A549 (cell line): ENCODE measurements at regions not wholly inside any gene's neighbourhood (a gene's known extent, or its start where the extent isn't known, plus 50 kb on each side); places are given as distances from the start of the nearest gene placed in this dataset.

Experiments used
- ATAC-seq, 2 experiments: fragments of 200-7000 bp in 1 of 2; fragments of >200 bp in 1 of 2; cut with Nextera tagmentation in 1 of 2; cut with Tn5 transposase in 1 of 2; 3 replicates each; pipeline versions ENCODE4 v1.8.0 to v1.9.1; 2018 to 2020; ENCODE audit warnings: mild to moderate bottlenecking in 1 of 2, moderate library complexity in 1 of 2
- CTCF ChIA-PET: fragments of 300-600 bp; sonication (Branson Sonifier 250); formaldehyde crosslinking; extraction: SDS; loops from one replicate; lab custom pipeline; 2021; ENCODE audit warnings: antibody characterized with exemption, inconsistent platforms; lab: Yijun Ruan, JAX
- POLR2A ChIA-PET: fragments of 350-600 bp; formaldehyde crosslinking; extraction: SDS; loops from one replicate; lab custom pipeline; 2021; ENCODE audit warnings: antibody characterized with exemption, inconsistent platforms; lab: Yijun Ruan, JAX
- DNase-seq, 2 experiments: peaks; one replicate each; pipeline versions ENCODE4 v3.0.0 to v3.0.0-alpha.2; 2011 to 2016; ENCODE audit warnings: low read depth in 1 of 2, low spot score in 1 of 2
- FAIRE-seq: peaks from 2 replicates; lab custom pipeline; 2011; peaks lifted over from hg19 to GRCh38; lab: Jason Lieb, UNC
- H3K27ac ChIP-seq, 2 experiments: fragments of >200 bp; sonication (Bioruptor Twin); formaldehyde crosslinking; 3 replicates each; pipeline ENCODE4 v1.5.1; 2016 to 2017
- H3K4me1 ChIP-seq: fragments of >200 bp; sonication (Bioruptor Twin); formaldehyde crosslinking; 3 replicates; pipeline ENCODE4 v1.6.1; 2016
- H3K4me2 ChIP-seq: fragments of >200 bp; sonication (Bioruptor Twin); formaldehyde crosslinking; 3 replicates; pipeline ENCODE4 v1.6.1; 2016
- H3K4me3 ChIP-seq: fragments of >200 bp; sonication (Bioruptor Twin); formaldehyde crosslinking; 3 replicates; pipeline ENCODE4 v1.5.1; 2016
- H3K9me3 ChIP-seq: fragments of >200 bp; sonication (Bioruptor Twin); formaldehyde crosslinking; 3 replicates; pipeline ENCODE4 v1.6.1; 2016
- BHLHE40 ChIP-seq: IDR thresholded peaks from 2 replicates; pipeline ENCODE4 v1.6.1; 2012; ENCODE audit warnings: low read depth, low read length, inconsistent platforms
- CBX2 ChIP-seq: fragments of 200-600 bp; sonication (generic); IDR thresholded peaks from 2 replicates; pipeline ENCODE4 v1.6.1; 2016; ENCODE audit warnings: low read depth, mild to moderate bottlenecking, borderline replicate concordance
- CBX8 ChIP-seq: fragments of 200-600 bp; sonication (generic); IDR thresholded peaks from 2 replicates; pipeline ENCODE4 v1.6.1; 2016
- CHD2 ChIP-seq: fragments of 150-350 bp; IDR thresholded peaks from 2 replicates; pipeline ENCODE4 v1.6.1; 2014; ENCODE audit warnings: low read length; ENCODE audit not compliant: partially characterized antibody
- EHMT2 ChIP-seq: fragments of 200-600 bp; sonication (generic); IDR thresholded peaks from 2 replicates; pipeline ENCODE4 v1.6.1; 2016; ENCODE audit warnings: antibody characterized with exemption, low read depth, mild to moderate bottlenecking, moderate library complexity
- FOSL2 ChIP-seq, 2 experiments: fragments of 450-650 bp in 1 of 2; fragments of >200 bp in 1 of 2; sonication (Bioruptor Twin) in 1 of 2; formaldehyde crosslinking; IDR thresholded peaks; 2 replicates each; pipeline versions ENCODE4 v1.5.0 to v1.6.1; 2016 to 2020; ENCODE audit warnings: mild to moderate bottlenecking in 1 of 2, moderate library complexity in 1 of 2
- GATA3 ChIP-seq: IDR thresholded peaks from 2 replicates; pipeline ENCODE4 v1.6.1; 2012; ENCODE audit warnings: borderline replicate concordance
- HDAC2 ChIP-seq: fragments of 200-600 bp; sonication (generic); IDR thresholded peaks from 2 replicates; pipeline ENCODE4 v1.6.1; 2016
- KDM1A ChIP-seq: fragments of 200-600 bp; sonication (generic); IDR thresholded peaks from 2 replicates; pipeline ENCODE4 v1.6.1; 2016; ENCODE audit warnings: low read depth, mild to moderate bottlenecking
- KDM5A ChIP-seq: fragments of 200-600 bp; sonication (generic); IDR thresholded peaks from 2 replicates; pipeline ENCODE4 v1.6.1; 2016; ENCODE audit warnings: antibody characterized with exemption, mild to moderate bottlenecking
- MAZ ChIP-seq: fragments of 150-350 bp; IDR thresholded peaks from 2 replicates; pipeline ENCODE4 v1.6.1; 2014; ENCODE audit warnings: antibody characterized with exemption, low read depth, low read length, borderline replicate concordance
- POLR2AphosphoS2 ChIP-seq: conservative IDR thresholded peaks from 2 replicates; pipeline ENCODE4 v1.6.1; 2012; ENCODE audit warnings: low read length, improper control_type of control experiment, inconsistent platforms
- RNF2 ChIP-seq: fragments of 200-600 bp; sonication (generic); IDR thresholded peaks from 2 replicates; pipeline ENCODE4 v1.6.1; 2016; ENCODE audit warnings: low read depth, mild to moderate bottlenecking, antibody characterized with exemption, moderate library complexity, borderline replicate concordance
- SMC3 ChIP-seq: fragments of >200 bp; sonication (Bioruptor Twin); formaldehyde crosslinking; IDR thresholded peaks from 3 replicates; pipeline ENCODE4 v1.6.1; 2018; ENCODE audit warnings: inconsistent platforms
- TP53 ChIP-seq: fragments of 250-450 bp; sonication (Bioruptor Pico); IDR thresholded peaks from 2 replicates; pipeline ENCODE4 v1.5.0; 2021; ENCODE audit warnings: mild to moderate bottlenecking, moderate library complexity
- ZC3H11A ChIP-seq: fragments of 450-650 bp; IDR thresholded peaks from 2 replicates; pipeline ENCODE4 v1.6.1; 2014; ENCODE audit warnings: antibody characterized with exemption, mild to moderate bottlenecking
- WGBS: methylation state at CpG from one replicate; pipeline ENCODE4 v1.1.6; 2017; ENCODE audit errors: missing lambda C conversion rate; 5-methylcytosine and 5-hydroxymethylcytosine counted together
- TF ChIP-seq, protein P1 (sequence below): IDR thresholded peaks from 2 replicates; pipeline ENCODE4 v1.6.1; 2012; ENCODE audit warnings: low read depth, borderline replicate concordance
- TF ChIP-seq, protein P2 (sequence below): fragments of 250-450 bp; sonication (Bioruptor Pico); IDR thresholded peaks from 2 replicates; pipeline ENCODE4 v1.5.0; 2021; ENCODE audit warnings: mild to moderate bottlenecking, moderate library complexity, borderline replicate concordance
- TF ChIP-seq, protein P3 (sequence below): IDR thresholded peaks from 2 replicates; pipeline ENCODE4 v1.6.1; 2012
- TF ChIP-seq, protein P4 (sequence below): fragments of 200-600 bp; sonication (generic); IDR thresholded peaks from 2 replicates; pipeline ENCODE4 v1.6.1; 2016; ENCODE audit warnings: antibody characterized with exemption, mild to moderate bottlenecking, moderate library complexity

DNA sequence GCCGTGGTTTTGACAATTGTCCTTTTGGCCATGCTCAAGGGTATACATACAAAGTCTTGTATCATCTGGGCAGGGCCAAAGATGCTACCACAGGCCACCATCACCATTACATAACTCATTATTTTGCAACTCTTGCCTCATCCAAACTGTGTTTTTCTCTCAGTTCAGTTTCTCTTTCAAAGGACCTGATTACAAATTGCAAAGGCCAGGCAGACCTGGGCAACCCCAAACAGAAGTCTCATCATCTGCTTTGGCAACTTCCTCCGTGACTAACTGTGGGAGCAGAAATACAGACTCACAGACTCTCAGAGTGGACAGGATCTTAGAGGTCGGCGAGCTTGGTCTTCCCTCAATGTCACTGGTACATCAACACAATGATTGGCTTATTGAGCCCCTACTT, 117.8 kb upstream of the NEDD9 start:
- TF ChIP-seq RNF2, result no peak
- TF ChIP-seq, protein P1, sequence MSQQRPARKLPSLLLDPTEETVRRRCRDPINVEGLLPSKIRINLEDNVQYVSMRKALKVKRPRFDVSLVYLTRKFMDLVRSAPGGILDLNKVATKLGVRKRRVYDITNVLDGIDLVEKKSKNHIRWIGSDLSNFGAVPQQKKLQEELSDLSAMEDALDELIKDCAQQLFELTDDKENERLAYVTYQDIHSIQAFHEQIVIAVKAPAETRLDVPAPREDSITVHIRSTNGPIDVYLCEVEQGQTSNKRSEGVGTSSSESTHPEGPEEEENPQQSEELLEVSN, result no peak
- no peak for TF ChIP-seq CBX2
- no peak for TF ChIP-seq HDAC2
- no peak for TF ChIP-seq EHMT2
- no peak for TF ChIP-seq ZC3H11A
- TF ChIP-seq, protein P2, sequence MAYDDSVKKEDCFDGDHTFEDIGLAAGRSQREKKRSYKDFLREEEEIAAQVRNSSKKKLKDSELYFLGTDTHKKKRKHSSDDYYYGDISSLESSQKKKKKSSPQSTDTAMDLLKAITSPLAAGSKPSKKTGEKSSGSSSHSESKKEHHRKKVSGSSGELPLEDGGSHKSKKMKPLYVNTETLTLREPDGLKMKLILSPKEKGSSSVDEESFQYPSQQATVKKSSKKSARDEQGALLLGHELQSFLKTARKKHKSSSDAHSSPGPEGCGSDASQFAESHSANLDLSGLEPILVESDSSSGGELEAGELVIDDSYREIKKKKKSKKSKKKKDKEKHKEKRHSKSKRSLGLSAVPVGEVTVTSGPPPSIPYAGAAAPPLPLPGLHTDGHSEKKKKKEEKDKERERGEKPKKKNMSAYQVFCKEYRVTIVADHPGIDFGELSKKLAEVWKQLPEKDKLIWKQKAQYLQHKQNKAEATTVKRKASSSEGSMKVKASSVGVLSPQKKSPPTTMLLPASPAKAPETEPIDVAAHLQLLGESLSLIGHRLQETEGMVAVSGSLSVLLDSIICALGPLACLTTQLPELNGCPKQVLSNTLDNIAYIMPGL (CRISPR knock-in tag), result no peak
- TF ChIP-seq BHLHE40, result no peak
- TF ChIP-seq, protein P3, sequence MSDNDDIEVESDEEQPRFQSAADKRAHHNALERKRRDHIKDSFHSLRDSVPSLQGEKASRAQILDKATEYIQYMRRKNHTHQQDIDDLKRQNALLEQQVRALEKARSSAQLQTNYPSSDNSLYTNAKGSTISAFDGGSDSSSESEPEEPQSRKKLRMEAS, result no peak
- no peak for TF ChIP-seq POLR2AphosphoS2
- TF ChIP-seq TP53, result no peak
- TF ChIP-seq GATA3, result no peak
- TF ChIP-seq KDM1A, result no peak
- ChIA-PET POLR2A (no interaction called here), CTCF (no interaction called here)
- ATAC-seq (no peak), DNase-seq (no peak), FAIRE-seq (no peak)
- Histone ChIP-seq H3K4me1 (no peaks in the 10 kb centered on the region; the same call in 2 of the 3 replicates), H3K9me3 (no peaks in the 10 kb centered on the region), H3K27ac (no peak overlapping the region), H3K4me2 (no peak overlapping the region), H3K4me3 (no peak overlapping the region)
- 91% methylated on average over 3 of the region's 4 CpGs for WGBS

DNA sequence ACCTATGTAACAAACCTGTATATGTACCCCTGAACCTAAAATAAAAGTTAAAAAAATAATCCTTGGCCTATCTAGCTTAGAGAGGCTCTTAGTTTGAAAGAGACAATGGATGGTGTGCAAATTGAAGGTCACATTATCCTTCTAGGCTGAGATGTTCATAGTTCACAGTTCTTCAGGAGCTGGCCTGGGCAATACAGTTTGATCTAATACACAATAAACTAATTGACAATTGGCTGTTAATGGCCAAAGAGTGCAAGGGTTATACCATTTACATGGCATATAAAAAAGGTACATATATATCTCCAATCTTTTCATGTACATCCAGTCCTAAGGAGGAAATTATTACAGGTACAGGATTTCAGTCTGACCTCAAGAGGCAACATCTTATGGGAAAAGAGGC, 117.4 kb upstream of the NEDD9 start:
- DNase-seq (no peak), ATAC-seq (no peak)
- Histone ChIP-seq H3K4me3 (no peak overlapping the region), H3K27ac (no peak overlapping the region), H3K9me3 (no peaks in the 10 kb centered on the region), H3K4me1 (peaks cover 4% of the 10 kb centered on the region)
- POLR2A ChIA-PET, result no interaction called here
- CTCF ChIA-PET, result no interaction called here
- TF ChIP-seq, protein P1, result no peak
- TF ChIP-seq CBX8 (no peak), FOSL2 (IDR thresholded peaks at IDR 0.05) (no peak), FOSL2 (CRISPR knock-in tag; IDR thresholded peaks at IDR 0.05) (no peak), SMC3 (no peak), CHD2 (no peak), KDM5A (no peak), MAZ (no peak), KDM1A (no peak)
- TF ChIP-seq, protein P4, sequence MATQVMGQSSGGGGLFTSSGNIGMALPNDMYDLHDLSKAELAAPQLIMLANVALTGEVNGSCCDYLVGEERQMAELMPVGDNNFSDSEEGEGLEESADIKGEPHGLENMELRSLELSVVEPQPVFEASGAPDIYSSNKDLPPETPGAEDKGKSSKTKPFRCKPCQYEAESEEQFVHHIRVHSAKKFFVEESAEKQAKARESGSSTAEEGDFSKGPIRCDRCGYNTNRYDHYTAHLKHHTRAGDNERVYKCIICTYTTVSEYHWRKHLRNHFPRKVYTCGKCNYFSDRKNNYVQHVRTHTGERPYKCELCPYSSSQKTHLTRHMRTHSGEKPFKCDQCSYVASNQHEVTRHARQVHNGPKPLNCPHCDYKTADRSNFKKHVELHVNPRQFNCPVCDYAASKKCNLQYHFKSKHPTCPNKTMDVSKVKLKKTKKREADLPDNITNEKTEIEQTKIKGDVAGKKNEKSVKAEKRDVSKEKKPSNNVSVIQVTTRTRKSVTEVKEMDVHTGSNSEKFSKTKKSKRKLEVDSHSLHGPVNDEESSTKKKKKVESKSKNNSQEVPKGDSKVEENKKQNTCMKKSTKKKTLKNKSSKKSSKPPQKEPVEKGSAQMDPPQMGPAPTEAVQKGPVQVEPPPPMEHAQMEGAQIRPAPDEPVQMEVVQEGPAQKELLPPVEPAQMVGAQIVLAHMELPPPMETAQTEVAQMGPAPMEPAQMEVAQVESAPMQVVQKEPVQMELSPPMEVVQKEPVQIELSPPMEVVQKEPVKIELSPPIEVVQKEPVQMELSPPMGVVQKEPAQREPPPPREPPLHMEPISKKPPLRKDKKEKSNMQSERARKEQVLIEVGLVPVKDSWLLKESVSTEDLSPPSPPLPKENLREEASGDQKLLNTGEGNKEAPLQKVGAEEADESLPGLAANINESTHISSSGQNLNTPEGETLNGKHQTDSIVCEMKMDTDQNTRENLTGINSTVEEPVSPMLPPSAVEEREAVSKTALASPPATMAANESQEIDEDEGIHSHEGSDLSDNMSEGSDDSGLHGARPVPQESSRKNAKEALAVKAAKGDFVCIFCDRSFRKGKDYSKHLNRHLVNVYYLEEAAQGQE, result no peak
- TF ChIP-seq, protein P2 (CRISPR knock-in tag), result no peak
- TF ChIP-seq, all 56 proteins: peak for 0
- no peak for FAIRE-seq
- H3K4me2 ChIP-seq, result no peak overlapping the region
